HG03159 (cell line): ENCODE measurements at regions not wholly inside any gene's neighbourhood (a gene's known extent, or its start where the extent isn't known, plus 50 kb on each side); places are given as distances from the start of the nearest gene placed in this dataset.
A peak's percentile ranks its signal among the peaks of the same experiment; 100 is the strongest.
"Not testable (repeated sequence)": the region's sequence is repeated elsewhere in the genome, so short reads cannot be mapped to it uniquely, and the experiment has no call there.

Source experiments
- ATAC-seq: cut with Tn5 transposase; IDR thresholded peaks from one replicate; pipeline ENCODE4 v1.9.1; 2021; ENCODE audit warnings: mild to moderate bottlenecking, moderate library complexity; ENCODE audit not compliant: unreplicated experiment

DNA sequence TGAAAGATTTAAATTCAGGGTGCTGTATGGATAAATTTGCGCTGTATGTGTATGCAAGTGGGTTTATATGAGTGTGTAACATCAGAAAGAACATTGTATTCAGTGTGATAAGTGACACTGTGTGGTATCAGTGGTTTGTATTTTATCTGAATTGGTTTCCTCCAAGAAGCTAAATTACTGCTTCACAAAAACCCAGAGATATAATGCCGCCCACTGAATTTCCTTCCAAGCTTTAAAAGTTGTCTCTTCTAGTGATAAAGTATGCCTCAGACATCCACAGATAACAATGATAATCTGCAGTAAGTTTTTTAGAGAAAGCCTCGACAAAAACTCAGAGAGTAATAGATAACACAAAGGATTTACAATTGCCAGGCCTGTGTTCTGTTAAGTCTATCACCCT lies 710.6 kb upstream of the HS3ST1 start:
- ATAC-seq: no peak

- ATAC-seq: no peak
Measured at GRCh38 chr4:12138488-12138887, 709.8 kb upstream of the HS3ST1 start.

DNA sequence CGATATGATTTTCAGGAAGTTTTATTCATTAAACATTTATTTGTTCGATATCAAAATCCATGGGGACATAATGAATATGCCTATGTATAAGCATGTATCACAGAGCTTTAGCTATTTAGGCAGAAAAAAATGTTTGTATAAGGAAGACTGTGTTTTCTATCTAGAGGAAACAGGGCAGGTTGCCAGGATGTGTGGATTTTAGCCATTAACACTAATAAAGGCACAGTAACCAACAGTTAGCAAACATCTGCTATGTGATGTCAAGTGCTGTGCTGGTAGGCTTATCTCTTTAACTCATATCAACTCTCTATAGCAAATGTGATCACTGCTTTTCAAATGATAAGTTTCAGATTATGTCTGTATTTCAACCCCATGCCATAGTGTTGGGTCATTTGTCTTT lies 708.9 kb upstream of the HS3ST1 start:
- ATAC-seq: no peak

DNA sequence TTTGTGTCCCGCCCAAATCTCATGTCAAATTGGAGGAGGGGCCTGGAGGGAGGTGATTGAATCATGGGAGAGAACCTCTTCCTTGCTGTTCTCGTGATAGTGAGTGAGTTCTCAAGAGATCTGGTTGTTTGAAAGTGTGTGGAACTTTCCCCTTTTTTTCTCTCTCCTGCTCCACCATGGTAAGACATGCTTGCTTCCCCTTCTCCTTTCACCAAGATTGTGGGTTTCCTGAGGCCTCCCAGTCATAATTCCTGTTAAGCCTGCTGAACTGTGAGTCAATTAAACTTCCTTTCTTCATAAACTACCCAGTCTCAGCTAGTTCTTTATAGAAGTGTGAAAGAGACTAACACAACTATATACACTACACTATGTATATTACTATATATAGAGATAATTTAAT lies 697.8 kb upstream of the HS3ST1 start:
- no peak for ATAC-seq

DNA sequence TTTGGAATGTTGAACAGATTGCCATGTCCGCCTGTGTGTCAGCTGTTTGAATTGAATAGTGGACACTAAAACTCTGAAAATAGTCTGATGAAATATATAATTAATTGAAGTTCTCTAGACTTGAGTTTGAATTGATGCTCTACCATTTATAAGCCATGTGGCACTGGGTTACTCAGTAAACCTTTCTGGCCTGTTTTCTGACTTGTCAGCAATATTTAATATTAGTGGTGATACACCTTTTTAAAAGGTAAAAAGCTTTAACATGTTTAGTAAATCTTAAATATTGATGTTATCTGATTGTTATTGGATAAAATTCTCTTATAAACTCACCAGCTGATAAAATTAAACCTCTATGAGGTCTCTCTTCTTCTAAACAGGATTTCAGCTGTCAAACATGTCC lies 695.4 kb upstream of the HS3ST1 start:
- ATAC-seq: no peak

- ATAC-seq: no peak
Measured at GRCh38 chr4:12123707-12124106, 695.0 kb upstream of the HS3ST1 start.

GRCh38 chr4:12122316-12122715 lies 693.6 kb upstream of the HS3ST1 start:
- ATAC-seq: no peak

GRCh38 chr4:12120968-12121367 lies 692.3 kb upstream of the HS3ST1 start:
- no peak for ATAC-seq

DNA sequence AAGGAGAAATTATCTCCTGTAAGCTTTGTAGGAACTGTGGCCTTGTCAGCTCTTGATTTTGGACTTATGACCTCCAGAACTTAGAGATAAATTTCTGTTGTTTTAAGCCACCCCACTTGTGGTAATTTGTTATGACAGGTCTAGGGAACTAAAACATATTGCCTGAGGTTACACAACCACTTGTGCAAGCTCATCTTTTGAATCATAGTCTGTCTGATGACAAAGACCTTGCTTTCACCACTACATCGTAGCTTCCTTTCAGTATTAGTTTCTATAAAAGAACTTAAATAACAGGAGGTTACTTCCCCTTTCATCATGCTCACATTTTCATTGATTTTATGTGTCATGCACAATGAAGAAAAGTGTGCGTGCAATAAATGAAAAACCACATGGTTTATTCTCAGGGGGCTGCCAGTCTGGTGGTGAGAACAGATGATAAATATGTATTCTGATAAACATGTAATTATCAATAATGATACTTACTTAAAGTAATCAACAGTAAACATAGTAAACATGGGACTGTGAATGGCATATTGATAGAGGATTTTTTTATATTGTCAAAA lies 690.0 kb upstream of the HS3ST1 start:
- ATAC-seq: peak; percentile 85

DNA sequence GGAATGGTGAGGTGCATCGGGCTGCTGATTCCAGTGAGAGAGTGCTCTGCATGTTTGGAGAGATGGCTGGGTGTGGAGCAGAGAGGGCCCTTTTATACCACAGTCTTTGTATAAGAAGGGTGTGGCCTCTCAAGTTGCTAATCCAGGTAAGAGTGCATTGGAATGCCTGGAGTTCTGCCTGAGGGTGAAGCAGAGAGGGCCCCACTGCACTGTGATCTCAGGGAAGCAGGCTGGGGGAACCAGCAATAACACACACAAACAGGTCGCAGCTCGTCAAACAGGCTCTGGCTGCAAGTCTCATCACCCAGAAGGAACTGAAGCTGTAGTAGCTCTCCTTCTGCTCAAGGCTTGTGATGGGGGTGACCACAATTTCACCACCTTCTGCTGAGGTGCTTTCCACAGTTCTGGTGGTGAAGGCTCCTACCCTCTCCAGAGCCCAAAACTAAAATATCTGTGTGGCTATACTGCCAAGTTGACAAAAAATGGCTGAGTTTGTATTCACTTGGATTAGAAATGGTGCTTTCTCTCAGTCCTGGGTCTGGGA lies 687.4 kb upstream of the HS3ST1 start:
- no peak for ATAC-seq

DNA sequence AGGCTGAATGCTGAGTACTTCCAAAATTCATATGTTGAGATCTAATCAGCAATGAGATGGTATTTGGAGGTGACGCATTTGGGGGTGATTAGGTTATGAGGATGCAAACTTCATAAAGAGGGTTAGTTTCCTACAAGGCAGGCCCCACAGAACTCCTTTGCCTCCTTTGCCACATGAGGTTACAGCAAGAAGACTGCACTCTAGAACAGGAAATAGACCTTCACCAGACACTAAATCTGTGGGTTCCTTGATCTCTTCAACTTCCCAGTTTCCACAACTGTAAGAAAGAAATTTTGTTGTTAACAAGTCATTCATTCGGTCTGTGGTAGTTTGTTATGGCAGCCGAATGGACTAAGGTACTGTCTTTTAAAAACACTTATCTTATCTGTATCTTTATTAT lies 681.9 kb upstream of the HS3ST1 start:
- no peak for ATAC-seq

- not testable (repeated sequence) for ATAC-seq
Measured at GRCh38 chr4:12109056-12109455, 680.4 kb upstream of the HS3ST1 start.

- ATAC-seq: no peak
Measured at GRCh38 chr4:12105519-12105918, 676.8 kb upstream of the HS3ST1 start.

DNA sequence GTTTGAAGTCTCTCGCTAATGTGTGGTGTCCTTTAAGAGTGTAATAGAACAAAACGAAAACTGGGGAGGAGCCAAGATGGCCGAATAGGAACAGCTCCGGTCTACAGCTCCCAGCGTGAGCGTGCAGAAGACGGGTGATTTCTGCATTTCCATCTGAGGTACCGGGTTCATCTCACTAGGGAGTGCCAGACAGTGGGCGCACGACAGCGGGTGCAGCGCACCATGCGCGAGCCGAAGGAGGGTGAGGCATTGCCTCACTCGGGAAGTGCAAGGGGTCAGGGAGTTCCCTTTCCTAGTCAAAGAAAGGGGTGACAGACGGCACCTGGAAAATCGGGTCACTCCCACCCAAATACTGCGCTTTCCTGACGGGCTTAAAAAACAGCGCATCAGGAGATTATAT lies 661.2 kb upstream of the HS3ST1 start:
- not testable (repeated sequence) for ATAC-seq

GRCh38 chr4:12084690-12085089 lies 656.0 kb upstream of the HS3ST1 start:
- ATAC-seq: no peak

DNA sequence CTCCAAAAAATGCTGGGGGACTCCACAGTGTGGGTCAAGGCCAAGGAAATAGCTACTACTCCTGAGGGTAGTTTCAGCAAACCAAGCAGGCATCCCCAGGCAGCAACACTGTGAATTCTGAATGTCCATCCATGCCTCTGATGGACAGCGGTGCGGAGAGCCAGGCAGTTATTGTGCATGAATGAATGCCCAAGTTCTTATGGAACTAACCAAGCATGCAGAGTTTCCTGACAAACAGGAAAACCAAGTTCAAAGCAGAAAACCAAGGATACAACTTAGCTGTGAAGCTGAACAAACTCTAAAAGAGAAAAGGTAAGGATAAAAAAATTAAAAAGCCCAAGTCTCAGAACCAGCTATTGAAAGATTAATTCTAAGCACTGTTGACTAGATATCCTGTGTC lies 642.6 kb upstream of the HS3ST1 start:
- ATAC-seq: no peak

DNA sequence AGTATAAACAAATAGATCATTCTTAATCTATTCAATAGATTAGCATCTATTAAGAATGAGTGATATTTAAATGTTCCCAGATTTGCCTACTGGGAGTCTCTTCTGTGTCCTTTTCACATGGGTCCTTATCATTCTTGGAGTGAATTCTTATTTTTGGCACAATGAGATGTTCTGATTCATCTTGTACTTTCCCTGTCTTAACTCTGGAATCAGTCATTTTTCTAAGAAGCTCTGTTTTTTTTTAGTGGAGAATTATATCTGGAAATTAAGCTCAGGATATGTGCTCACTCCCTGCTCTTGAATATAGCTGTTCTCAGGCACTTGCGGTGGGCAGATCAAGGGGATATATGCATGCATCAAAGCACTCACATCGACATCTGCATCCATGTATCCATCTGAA lies 625.3 kb upstream of the HS3ST1 start:
- no peak for ATAC-seq

DNA sequence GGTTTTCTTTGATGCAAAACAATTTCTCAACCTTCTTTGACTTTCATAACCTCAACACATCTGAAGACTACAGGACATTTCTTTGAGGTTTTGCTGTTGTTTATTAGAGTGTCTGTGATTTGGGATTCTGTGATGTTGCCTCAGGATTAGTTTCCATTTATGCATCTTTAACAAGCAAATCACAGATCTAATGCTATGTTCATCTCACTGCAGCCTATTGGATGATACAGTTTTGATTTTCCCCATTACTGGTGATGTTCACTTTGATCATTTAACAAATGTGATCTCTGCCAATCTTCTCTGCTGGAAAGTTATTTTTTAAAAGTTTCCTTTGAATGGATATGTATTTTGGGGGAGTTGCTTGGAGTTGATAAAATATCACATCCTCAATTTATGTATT lies 624.9 kb upstream of the HS3ST1 start:
- ATAC-seq: no peak

DNA sequence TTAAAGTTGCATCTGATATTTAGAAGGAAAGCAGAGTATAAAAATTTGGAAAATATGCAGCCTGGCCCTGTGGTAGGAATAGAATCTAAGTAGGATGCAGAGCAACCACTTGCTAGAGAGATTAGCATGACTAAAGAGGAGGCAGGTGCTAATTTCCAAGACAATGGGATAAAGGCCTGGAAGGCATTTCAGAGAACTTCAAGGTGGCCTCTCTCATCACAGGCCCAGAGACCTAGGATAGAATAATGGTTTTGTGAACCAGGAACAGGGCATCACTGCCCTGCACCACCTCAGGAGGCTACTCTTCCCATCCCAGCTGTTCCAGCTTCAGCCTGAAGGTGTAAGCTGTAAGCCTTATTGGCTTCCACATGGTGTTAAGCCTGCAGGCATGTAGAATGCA lies 621.7 kb upstream of the HS3ST1 start:
- ATAC-seq: no peak

- ATAC-seq: no peak
Measured at GRCh38 chr4:12042818-12043217, 614.1 kb upstream of the HS3ST1 start.

DNA sequence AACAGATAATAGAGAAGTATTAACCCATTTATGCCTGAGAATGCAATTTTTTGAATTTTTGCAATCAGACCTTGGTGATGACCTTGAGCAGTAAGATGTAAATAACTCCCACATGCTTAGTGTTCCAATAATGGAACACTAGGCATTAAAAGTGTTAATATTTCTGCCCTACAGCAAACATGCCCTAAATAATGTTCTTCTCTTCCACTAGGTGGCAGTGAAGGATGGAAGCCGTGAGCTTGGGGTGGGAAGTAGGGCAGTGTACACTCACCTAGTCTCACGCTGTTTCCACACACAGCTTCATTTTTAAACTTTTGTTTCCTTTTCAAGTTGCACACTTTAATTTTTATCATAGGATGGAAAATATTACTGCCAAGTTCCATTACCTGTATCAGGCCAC lies 613.1 kb upstream of the HS3ST1 start:
- ATAC-seq: no peak

GRCh38 chr4:12036450-12036849 lies 607.8 kb upstream of the HS3ST1 start:
- no peak for ATAC-seq

- no peak for ATAC-seq
Measured at GRCh38 chr4:12028258-12028657, 599.6 kb upstream of the HS3ST1 start.
